ENCODE measurements at regions not wholly inside any gene's neighbourhood (a gene's known extent, or its start where the extent isn't known, plus 50 kb on each side); places are given as distances from the start of the nearest gene placed in this dataset.

- no peak for TF ChIP-seq ZBTB11 (CRISPR knock-in tag; IDR thresholded peaks at IDR 0.05)
Observed at GRCh38 chr2:62593825-62594224, 87.8 kb upstream of the TMEM17 start (continued).

- intact Hi-C loops (cut with micrococcal nuclease; ENCODE audit: unreplicated experiment) = no loop called here
- ChIA-PET SMC1A (ENCODE audit: uncharacterized antibody, unreplicated experiment) (interaction anchor here (1.4 kb wide), 1 partner anchor 9 kb away, joined by 3 read pairs; no protein-coding TSS in a partner anchor), RAD21 (ENCODE audit: unreplicated experiment) (no interaction called here), CTCF (no interaction called here), POLR2A (no interaction called here)
- no peak overlapping the region for H2AFZ ChIP-seq (ENCODE audit: control insufficient read depth, low read depth, low read length)
- H3K4me2 ChIP-seq (ENCODE audit: control insufficient read depth, insufficient read depth) = no peak overlapping the region
- no peak overlapping the region for H3K4me3 ChIP-seq
- no peaks in the 10 kb centered on the region for H3K79me2 ChIP-seq (ENCODE audit: control insufficient read depth, insufficient read depth, low read length)
- DNase-seq (ENCODE audit: low read depth, low spot score) (no peak), FAIRE-seq (no peak), ATAC-seq (no peak)
- no peaks in the 10 kb centered on the region for H3K27me3 ChIP-seq (replicated peaks in 1 of 2; ENCODE audit: control insufficient read depth in 2 of 2, insufficient read depth in 2 of 2, low read length in 1 of 2)
- no peak overlapping the region for H3K27ac ChIP-seq (ENCODE audit: control insufficient read depth, insufficient read depth)
- WGBS (ENCODE audit: insufficient coverage, insufficient replicate concordance, low lambda C conversion rate, missing lambda C conversion rate) = 0% methylated on average over 1 of the region's 1 CpG
- H3K4me1 ChIP-seq (ENCODE audit: control insufficient read depth, insufficient read depth, low read length) = no peaks in the 10 kb centered on the region
- no peaks in the 10 kb centered on the region; the same call in 2 of the 3 replicates for H3K9me3 ChIP-seq (replicated peaks; ENCODE audit: control insufficient read depth, insufficient read depth, low read length)
- in situ Hi-C loops (cut with MboI) = no loop called here
- no peak overlapping the region for H3K9ac ChIP-seq (ENCODE audit: control insufficient read depth, insufficient read depth, low read length)
- H4K20me1 ChIP-seq (ENCODE audit: control insufficient read depth, insufficient read depth) = no peaks in the 10 kb centered on the region
- H3K36me3 ChIP-seq (ENCODE audit: control insufficient read depth in 2 of 2, insufficient read depth in 2 of 2, low read length in 1 of 2) = no peaks in the 10 kb centered on the region
- BruUV-seq (replicated peaks) = no TSS peak
- no peak for TF ChIP-seq NFYA (IDR thresholded peaks at IDR 0.05; ENCODE audit: borderline replicate concordance, low read depth, low read length)
- no peak for TF ChIP-seq CEBPB (IDR thresholded peaks at IDR 0.05; ENCODE audit: borderline replicate concordance in 1 of 2, low read depth in 2 of 2, low read length in 2 of 2)
- TF ChIP-seq RBBP5 (conservative IDR thresholded peaks at IDR 0.05) = no peak
- TF ChIP-seq RUNX3 (IDR thresholded peaks at IDR 0.05; ENCODE audit: low read length) = no peak
- TF ChIP-seq SMAD5 (IDR thresholded peaks at IDR 0.05; ENCODE audit: low read depth) = no peak
- no peak for TF ChIP-seq SRF (IDR thresholded peaks at IDR 0.05; ENCODE audit: low read depth in 2 of 2, low read length in 2 of 2)
- TF ChIP-seq POLR2AphosphoS5 (IDR thresholded peaks at IDR 0.05; ENCODE audit: low read length) = no peak
- TF ChIP-seq WRNIP1 (IDR thresholded peaks at IDR 0.05; ENCODE audit: borderline replicate concordance, low read depth, low read length) = no peak
- TF ChIP-seq EZH2 (IDR thresholded peaks at IDR 0.05; ENCODE audit: borderline replicate concordance, control insufficient read depth, low read depth, low read length) = no peak
- no peak for TF ChIP-seq ZBTB4 (CRISPR knock-in tag; IDR thresholded peaks at IDR 0.05)
- TF ChIP-seq SMAD1 (IDR thresholded peaks at IDR 0.05; ENCODE audit: low read depth, partially characterized antibody) = no peak
- TF ChIP-seq ETV6 (conservative IDR thresholded peaks at IDR 0.05 in 1 of 2, IDR thresholded peaks at IDR 0.05 in 1 of 2; ENCODE audit: borderline replicate concordance in 1 of 2, low read depth in 1 of 2) = no peak
- TF ChIP-seq NKRF (conservative IDR thresholded peaks at IDR 0.05) = no peak
Observed at GRCh38 chr2:62591491-62591890, 85.5 kb upstream of the TMEM17 start.

Data from GM12878 (cell line).